Neural cell (in vitro differentiated cells): ENCODE measurements at regions not wholly inside any gene's neighbourhood (a gene's known extent, or its start where the extent isn't known, plus 50 kb on each side); places are given as distances from the start of the nearest gene placed in this dataset.

Experiments
- H2AFZ ChIP-seq: fragments of 200-600, 300-800 bp; sonication (generic), shearing (Covaris generic); 2 replicates; pipeline ENCODE4 v1.6.0; 2014; ENCODE audit warnings: low read depth, mild to moderate bottlenecking, antibody characterized with exemption, low read length, moderate library complexity
- H3F3A ChIP-seq: fragments of 200-600 bp; shearing (Covaris generic); 2 replicates; pipeline ENCODE4 v1.6.1; 2016; ENCODE audit warnings: mild to moderate bottlenecking, moderate library complexity, mixed read lengths, antibody characterized with exemption, low read length; ENCODE audit not compliant: insufficient read depth, poor library complexity, severe bottlenecking
- H3K27ac ChIP-seq: fragments of 200-600, 300-800 bp; sonication (generic), shearing (Covaris generic); 2 replicates; pipeline ENCODE4 v1.5.1; 2014; ENCODE audit warnings: mild to moderate bottlenecking, low read length, moderate library complexity
- H3K27me3 ChIP-seq: fragments of 300-800, 200-600 bp; sonication (generic), shearing (Covaris generic); 2 replicates; pipeline ENCODE4 v1.6.0; 2014; ENCODE audit warnings: mild to moderate bottlenecking, low read depth, low read length, moderate library complexity; ENCODE audit not compliant: insufficient read depth
- H3K36me3 ChIP-seq: fragments of 300-800, 200-600 bp; sonication (generic), shearing (Covaris generic); 2 replicates; pipeline ENCODE4 v1.5.1; 2014; ENCODE audit warnings: mild to moderate bottlenecking, antibody characterized with exemption, low read length, moderate library complexity; ENCODE audit not compliant: insufficient read depth
- H3K4me2 ChIP-seq: fragments of 300-800, 200-600 bp; sonication (generic), shearing (Covaris generic); 2 replicates; pipeline ENCODE4 v1.6.0; 2014; ENCODE audit warnings: mild to moderate bottlenecking, low read length
- H3K4me3 ChIP-seq: fragments of 300-800, 200-600 bp; sonication (generic), shearing (Covaris generic); 2 replicates; pipeline ENCODE4 v1.5.1; 2014; ENCODE audit warnings: mild to moderate bottlenecking, low read length, moderate library complexity
- H3K79me2 ChIP-seq: fragments of 200-600 bp; shearing (Covaris generic); replicated peaks from 2 replicates; pipeline ENCODE4 v1.6.0; 2014; ENCODE audit warnings: mild to moderate bottlenecking, low read length, moderate library complexity; ENCODE audit not compliant: insufficient read depth
- H3K9ac ChIP-seq: fragments of 300-800, 200-600 bp; sonication (generic), shearing (Covaris generic); 2 replicates; pipeline ENCODE4 v1.6.1; 2016; ENCODE audit warnings: mild to moderate bottlenecking, low read length, mixed read lengths
- H3K9me2 ChIP-seq: fragments of 200-600 bp; shearing (Covaris generic); 2 replicates; pipeline ENCODE4 v1.6.1; 2016; ENCODE audit warnings: mild to moderate bottlenecking, low read length, mixed read lengths; ENCODE audit not compliant: insufficient read depth
- H3K9me3 ChIP-seq: fragments of 200-600, 300-800 bp; sonication (generic), shearing (Covaris generic); 2 replicates; pipeline ENCODE4 v1.6.1; 2016; ENCODE audit warnings: mild to moderate bottlenecking, mixed run types, low read length, moderate library complexity, mixed read lengths
- H4K20me1 ChIP-seq: fragments of 200-600 bp; shearing (Covaris generic); 2 replicates; pipeline ENCODE4 v1.6.1; 2016; ENCODE audit warnings: mild to moderate bottlenecking, mixed run types; ENCODE audit not compliant: insufficient read depth
- CTCF ChIP-seq: fragments of 450-650 bp; IDR thresholded peaks from 2 replicates; pipeline ENCODE4 v1.5.1; 2014; ENCODE audit warnings: antibody characterized with exemption, mild to moderate bottlenecking, moderate library complexity; ENCODE audit not compliant: poor library complexity, severe bottlenecking
- EP300 ChIP-seq: fragments of 450-650 bp; conservative IDR thresholded peaks from 2 replicates; pipeline ENCODE4 v1.6.1; 2014; ENCODE audit warnings: antibody characterized with exemption, mild to moderate bottlenecking, moderate library complexity; ENCODE audit not compliant: poor library complexity, severe bottlenecking
- EZH2 ChIP-seq: fragments of 200-600, 300-800 bp; shearing (Covaris generic), sonication (generic); IDR thresholded peaks from 2 replicates; pipeline ENCODE4 v1.6.1; 2014; ENCODE audit warnings: antibody characterized with exemption, low read length, borderline replicate concordance, mild to moderate bottlenecking; ENCODE audit not compliant: insufficient read depth, poor library complexity, severe bottlenecking
- MXI1 ChIP-seq: fragments of 450-650 bp; conservative IDR thresholded peaks from 2 replicates; pipeline ENCODE4 v1.6.1; 2014; ENCODE audit warnings: antibody characterized with exemption, mild to moderate bottlenecking; ENCODE audit not compliant: poor library complexity, severe bottlenecking
- RAD21 ChIP-seq: fragments of 450-650 bp; conservative IDR thresholded peaks from 2 replicates; pipeline ENCODE4 v1.6.1; 2014; ENCODE audit warnings: antibody characterized with exemption, mild to moderate bottlenecking, moderate library complexity
- SMC3 ChIP-seq: fragments of 450-650 bp; conservative IDR thresholded peaks from 2 replicates; pipeline ENCODE4 v1.6.1; 2014; ENCODE audit warnings: antibody characterized with exemption, mild to moderate bottlenecking, moderate library complexity; ENCODE audit not compliant: poor library complexity
- TAF1 ChIP-seq: IDR thresholded peaks from 2 replicates; pipeline ENCODE4 v1.6.1; 2012; ENCODE audit warnings: low read depth

GRCh38 chr7:72462311-72462710, 50.2 kb upstream of the CALN1 start:
- Histone ChIP-seq H3K27me3 (no peaks in the 10 kb centered on the region), H3F3A (no peaks in the 10 kb centered on the region), H3K9me3 (no peaks in the 10 kb centered on the region), H3K27ac (no peak overlapping the region), H3K4me3 (no peak overlapping the region), H3K9me2 (no peaks in the 10 kb centered on the region), H3K36me3 (no peaks in the 10 kb centered on the region), H4K20me1 (no peaks in the 10 kb centered on the region), H3K9ac (no peak overlapping the region), H2AFZ (no peak overlapping the region), H3K79me2 (no peaks in the 10 kb centered on the region), H3K4me2 (no peak overlapping the region)
- no peak for TF ChIP-seq SMC3
- TF ChIP-seq TAF1 = no peak
- no peak for TF ChIP-seq RAD21
- TF ChIP-seq CTCF = no peak
- no peak for TF ChIP-seq EP300
- no peak for TF ChIP-seq MXI1
- no peak for TF ChIP-seq EZH2
